ENCODE measurements at regions not wholly inside any gene's neighbourhood (a gene's known extent, or its start where the extent isn't known, plus 50 kb on each side); places are given as distances from the start of the nearest gene placed in this dataset.

DNA sequence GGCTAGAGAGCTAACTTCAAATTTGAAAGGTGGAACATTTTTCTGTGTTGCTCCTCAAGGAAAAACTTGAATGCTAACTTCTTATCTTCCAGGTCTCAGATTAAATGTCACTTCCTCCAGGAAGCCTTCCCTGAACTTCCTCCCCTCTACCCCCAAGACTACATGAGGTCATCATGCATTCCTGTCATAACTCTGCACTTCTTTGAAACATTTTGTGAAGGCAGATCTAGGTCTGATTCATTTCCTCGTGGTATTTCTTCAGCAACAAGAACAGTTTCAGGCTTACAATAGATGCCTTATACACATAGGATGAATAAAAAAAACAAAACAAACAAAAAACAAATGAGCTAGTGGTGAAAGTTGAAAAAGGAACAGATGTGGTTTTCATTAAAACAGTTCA, 97.1 kb upstream of the SRRM4 start:
- H3K4me1 Mint-ChIP-seq: no peaks in the 10 kb centered on the region
- H3K27ac Mint-ChIP-seq: no peak overlapping the region
- peaks cover 8% of the 10 kb centered on the region for H3K9me3 Mint-ChIP-seq
- DNase-seq: no peak
- H3K4me3 Mint-ChIP-seq: no peak overlapping the region
- no peak for ATAC-seq
- H3K27me3 Mint-ChIP-seq: no peaks in the 10 kb centered on the region
- H3K36me3 Mint-ChIP-seq (ENCODE audit: low read depth): no peaks in the 10 kb centered on the region

DNA sequence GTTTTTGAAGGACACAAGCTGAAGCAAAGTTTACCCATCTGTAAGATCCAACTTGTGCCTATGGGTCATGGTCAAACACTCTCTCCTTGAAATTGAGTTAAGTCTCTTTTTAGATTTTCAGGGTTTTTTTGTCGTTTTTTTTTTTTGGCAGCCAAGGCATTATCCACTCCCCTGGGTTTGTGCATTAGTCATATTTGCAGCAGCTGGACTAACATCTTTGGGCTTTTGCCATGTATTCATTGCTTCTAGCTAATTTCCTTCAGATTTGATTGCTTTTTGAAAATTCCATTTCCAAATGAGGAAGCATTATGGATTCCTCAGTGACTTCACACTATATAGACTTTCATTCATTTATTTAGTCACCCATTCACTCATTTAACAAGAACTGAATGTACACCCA, 80.3 kb upstream of the SRRM4 start:
- H3K9me3 Mint-ChIP-seq: peaks cover 8% of the 10 kb centered on the region
- no peaks in the 10 kb centered on the region for H3K4me1 Mint-ChIP-seq
- ATAC-seq (no peak), DNase-seq (no peak)
- no peaks in the 10 kb centered on the region for H3K27me3 Mint-ChIP-seq
- no peaks in the 10 kb centered on the region for H3K36me3 Mint-ChIP-seq (ENCODE audit: low read depth)
- no peak overlapping the region for H3K4me3 Mint-ChIP-seq
- H3K27ac Mint-ChIP-seq: no peak overlapping the region

GRCh38 chr12:118908811-118909210, 72.5 kb upstream of the SRRM4 start:
- no peak overlapping the region for H3K27ac Mint-ChIP-seq
- H3K36me3 Mint-ChIP-seq (ENCODE audit: low read depth): no peaks in the 10 kb centered on the region
- peaks cover 15% of the 10 kb centered on the region for H3K9me3 Mint-ChIP-seq
- no peaks in the 10 kb centered on the region for H3K27me3 Mint-ChIP-seq
- DNase-seq (no peak), ATAC-seq (no peak)
- no peak overlapping the region for H3K4me3 Mint-ChIP-seq
- no peaks in the 10 kb centered on the region for H3K4me1 Mint-ChIP-seq

GRCh38 chr12:118912697-118913270, 68.6 kb upstream of the SRRM4 start:
- no peak overlapping the region for H3K27ac Mint-ChIP-seq
- H3K9me3 Mint-ChIP-seq: no peaks in the 10 kb centered on the region
- DNase-seq: no peak
- no peak for ATAC-seq
- no peaks in the 10 kb centered on the region for H3K36me3 Mint-ChIP-seq (ENCODE audit: low read depth)
- no peak overlapping the region for H3K4me3 Mint-ChIP-seq
- H3K4me1 Mint-ChIP-seq: no peaks in the 10 kb centered on the region
- no peaks in the 10 kb centered on the region for H3K27me3 Mint-ChIP-seq

DNA sequence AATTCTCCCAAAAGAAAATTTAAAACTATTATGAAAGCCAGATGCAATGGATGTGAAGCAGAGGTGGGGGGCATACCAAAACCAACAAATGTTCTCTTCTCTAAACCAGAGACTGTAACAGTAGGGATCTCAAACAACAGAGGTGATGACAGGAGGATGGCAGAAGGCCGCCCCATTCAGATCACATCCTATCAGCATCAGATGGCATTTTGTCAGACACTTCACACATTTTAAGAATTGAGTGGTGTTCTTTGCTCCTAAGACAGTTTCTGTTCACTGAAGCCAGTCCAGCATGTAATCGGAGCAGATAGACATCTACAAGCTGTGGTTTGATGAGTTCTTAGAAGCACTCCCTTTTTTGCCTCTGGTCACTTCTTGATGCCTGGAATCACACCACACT, 59.6 kb upstream of the SRRM4 start:
- Mint-ChIP-seq H3K27ac (no peak overlapping the region), H3K36me3 (ENCODE audit: low read depth) (no peaks in the 10 kb centered on the region), H3K4me3 (no peak overlapping the region), H3K27me3 (no peaks in the 10 kb centered on the region), H3K9me3 (no peaks in the 10 kb centered on the region), H3K4me1 (no peaks in the 10 kb centered on the region)
- DNase-seq (no peak), ATAC-seq (no peak)

DNA sequence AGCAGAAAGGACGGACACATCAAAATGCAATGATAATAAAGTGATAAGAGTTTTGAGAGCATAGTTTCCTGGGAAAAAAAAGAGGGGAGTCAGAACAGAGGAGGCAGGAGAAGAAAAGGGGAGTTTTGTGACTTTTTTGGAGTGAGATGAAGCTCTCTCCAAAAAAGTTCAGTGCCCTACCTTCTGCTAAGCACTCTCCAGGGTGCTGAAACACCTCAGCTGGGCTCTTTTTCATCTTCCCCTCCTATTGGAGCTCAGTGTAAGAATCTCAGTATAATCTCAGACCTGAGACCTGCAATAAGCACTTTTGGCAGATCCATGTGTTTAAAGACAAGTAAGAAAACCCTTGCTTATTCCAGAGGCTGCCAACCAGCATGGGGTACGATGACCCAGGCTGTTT, 58.9 kb upstream of the SRRM4 start:
- no peaks in the 10 kb centered on the region for H3K36me3 Mint-ChIP-seq (ENCODE audit: low read depth)
- no peak overlapping the region for H3K4me3 Mint-ChIP-seq
- no peaks in the 10 kb centered on the region for H3K9me3 Mint-ChIP-seq
- H3K27ac Mint-ChIP-seq: no peak overlapping the region
- DNase-seq (no peak), ATAC-seq (no peak)
- H3K4me1 Mint-ChIP-seq: no peaks in the 10 kb centered on the region
- no peaks in the 10 kb centered on the region for H3K27me3 Mint-ChIP-seq

DNA sequence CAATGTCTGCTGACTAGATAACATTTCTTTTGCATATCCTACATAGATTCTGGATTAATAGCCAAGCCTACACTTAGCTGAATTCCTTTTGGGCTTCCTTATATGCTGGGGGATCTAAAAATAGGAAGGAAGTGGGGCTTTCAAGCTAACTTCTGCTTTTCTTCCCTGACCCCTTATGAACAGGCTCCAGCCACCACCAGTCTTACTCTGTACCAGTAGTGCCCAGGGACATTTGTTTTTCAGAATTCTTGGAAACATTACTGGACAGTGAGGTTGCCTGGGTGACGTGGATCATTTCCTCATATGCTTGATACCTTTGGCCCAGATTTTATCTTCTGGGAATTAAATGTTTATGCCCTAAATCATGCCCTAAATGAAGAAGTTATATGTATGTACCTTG, 55.9 kb upstream of the SRRM4 start:
- ATAC-seq (no peak), DNase-seq (no peak)
- Mint-ChIP-seq H3K4me3 (no peak overlapping the region), H3K27me3 (no peaks in the 10 kb centered on the region), H3K27ac (no peak overlapping the region), H3K9me3 (peaks cover 12% of the 10 kb centered on the region), H3K36me3 (ENCODE audit: low read depth) (no peaks in the 10 kb centered on the region), H3K4me1 (no peaks in the 10 kb centered on the region)

GRCh38 chr12:118925826-118926225, 55.5 kb upstream of the SRRM4 start:
- Mint-ChIP-seq H3K27me3 (no peaks in the 10 kb centered on the region), H3K4me3 (no peak overlapping the region), H3K27ac (no peak overlapping the region), H3K4me1 (no peaks in the 10 kb centered on the region), H3K9me3 (peaks cover 12% of the 10 kb centered on the region), H3K36me3 (ENCODE audit: low read depth) (no peaks in the 10 kb centered on the region)
- ATAC-seq (no peak), DNase-seq (no peak)

Measured in activated naive CD8-positive, alpha-beta T cell treated with anti-CD3 and anti-CD28 coated beads, Interleukin-2, amount 50 U/mL, for 24 hours (primary cell).